ENCODE measurements at regions not wholly inside any gene's neighbourhood (a gene's known extent, or its start where the extent isn't known, plus 50 kb on each side); places are given as distances from the start of the nearest gene placed in this dataset.

DNA sequence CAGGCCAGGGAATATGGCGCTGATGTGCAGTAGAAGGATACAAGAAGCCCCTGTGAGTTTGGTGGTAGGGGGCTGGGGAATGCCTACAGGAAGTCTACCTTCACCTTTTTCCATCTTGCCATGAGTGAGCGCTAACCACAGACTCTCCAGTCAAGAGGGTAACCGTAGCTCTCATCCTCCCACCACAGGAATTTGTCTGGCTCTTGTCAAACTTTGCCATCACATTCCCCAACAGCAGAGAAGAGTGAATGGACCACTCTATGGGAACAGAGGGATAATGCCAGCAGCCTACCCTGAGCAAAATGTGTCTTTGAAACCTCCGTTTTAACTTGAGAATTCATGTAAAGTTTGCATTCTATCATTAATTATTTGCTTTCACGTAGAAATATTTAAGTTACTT, 168.3 kb downstream of the NRP2 start:
- TF ChIP-seq, protein P1, sequence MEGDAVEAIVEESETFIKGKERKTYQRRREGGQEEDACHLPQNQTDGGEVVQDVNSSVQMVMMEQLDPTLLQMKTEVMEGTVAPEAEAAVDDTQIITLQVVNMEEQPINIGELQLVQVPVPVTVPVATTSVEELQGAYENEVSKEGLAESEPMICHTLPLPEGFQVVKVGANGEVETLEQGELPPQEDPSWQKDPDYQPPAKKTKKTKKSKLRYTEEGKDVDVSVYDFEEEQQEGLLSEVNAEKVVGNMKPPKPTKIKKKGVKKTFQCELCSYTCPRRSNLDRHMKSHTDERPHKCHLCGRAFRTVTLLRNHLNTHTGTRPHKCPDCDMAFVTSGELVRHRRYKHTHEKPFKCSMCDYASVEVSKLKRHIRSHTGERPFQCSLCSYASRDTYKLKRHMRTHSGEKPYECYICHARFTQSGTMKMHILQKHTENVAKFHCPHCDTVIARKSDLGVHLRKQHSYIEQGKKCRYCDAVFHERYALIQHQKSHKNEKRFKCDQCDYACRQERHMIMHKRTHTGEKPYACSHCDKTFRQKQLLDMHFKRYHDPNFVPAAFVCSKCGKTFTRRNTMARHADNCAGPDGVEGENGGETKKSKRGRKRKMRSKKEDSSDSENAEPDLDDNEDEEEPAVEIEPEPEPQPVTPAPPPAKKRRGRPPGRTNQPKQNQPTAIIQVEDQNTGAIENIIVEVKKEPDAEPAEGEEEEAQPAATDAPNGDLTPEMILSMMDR (IDR thresholded peaks at IDR 0.05 in 2 of 3, conservative IDR thresholded peaks at IDR 0.05 in 1 of 3; ENCODE audit: borderline replicate concordance in 1 of 3, insufficient read depth in 1 of 3, low read depth in 2 of 3, low read length in 2 of 3) = no peak
- no peak for TF ChIP-seq POLR2A (IDR thresholded peaks at IDR 0.05; ENCODE audit: borderline replicate concordance, extremely low read depth, insufficient read depth, insufficient read length)
- no peak for TF ChIP-seq RAD21 (IDR thresholded peaks at IDR 0.05; ENCODE audit: low read depth)
- TF ChIP-seq POLR2AphosphoS5 (IDR thresholded peaks at IDR 0.05; ENCODE audit: low read depth, low read length) = no peak
- no peak for TF ChIP-seq EZH2 (IDR thresholded peaks at IDR 0.05)
- no peak for TF ChIP-seq EZH2phosphoT487 (IDR thresholded peaks at IDR 0.05; ENCODE audit: borderline replicate concordance)
- no peak for TF ChIP-seq SIN3A (IDR thresholded peaks at IDR 0.05; ENCODE audit: low read depth)
- TF ChIP-seq, protein P2, sequence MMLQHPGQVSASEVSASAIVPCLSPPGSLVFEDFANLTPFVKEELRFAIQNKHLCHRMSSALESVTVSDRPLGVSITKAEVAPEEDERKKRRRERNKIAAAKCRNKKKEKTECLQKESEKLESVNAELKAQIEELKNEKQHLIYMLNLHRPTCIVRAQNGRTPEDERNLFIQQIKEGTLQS (IDR thresholded peaks at IDR 0.05) = no peak

All from HCT116 (cell line).